C4-2B (cell line): ENCODE measurements at regions not wholly inside any gene's neighbourhood (a gene's known extent, or its start where the extent isn't known, plus 50 kb on each side); places are given as distances from the start of the nearest gene placed in this dataset.

Experiments
- CTCF ChIP-seq: fragments of 450-650 bp; conservative IDR thresholded peaks from 2 replicates; pipeline ENCODE4 v1.5.1; 2017; ENCODE audit warnings: mild to moderate bottlenecking
- ZFX ChIP-seq: fragments of 450-650 bp; IDR thresholded peaks from 2 replicates; pipeline ENCODE4 v1.6.1; 2017

- TF ChIP-seq CTCF (no peak), ZFX (no peak)
These were observed 259.1 kb upstream of the USP24 start for GRCh38 chr1:55474168-55474786.
